H1 (cell line): ENCODE measurements at regions not wholly inside any gene's neighbourhood (a gene's known extent, or its start where the extent isn't known, plus 50 kb on each side); places are given as distances from the start of the nearest gene placed in this dataset.

Experiments used
- CHD2 ChIP-seq: IDR thresholded peaks from 2 replicates; pipeline ENCODE4 v1.6.1; 2012; ENCODE audit warnings: low read length, improper control_type of control experiment
- EGR1 ChIP-seq: IDR thresholded peaks from 2 replicates; pipeline ENCODE4 v1.6.1; 2011; ENCODE audit warnings: low read depth, low read length, borderline replicate concordance
- KDM1A ChIP-seq: fragments of 200-600, 300-600 bp; sonication (generic); IDR thresholded peaks from 2 replicates; pipeline ENCODE4 v1.7.1; 2016; ENCODE audit warnings: mild to moderate bottlenecking, low read length, borderline replicate concordance
- SP2 ChIP-seq: IDR thresholded peaks from 2 replicates; pipeline ENCODE4 v1.6.1; 2012; ENCODE audit warnings: mild to moderate bottlenecking, low read length, inconsistent platforms
- YY1 ChIP-seq: IDR thresholded peaks from 2 replicates; pipeline ENCODE4 v1.6.1; 2011; ENCODE audit warnings: low read depth, mild to moderate bottlenecking, low read length

- TF ChIP-seq CHD2 = no peak
- TF ChIP-seq EGR1 = no peak
- no peak for TF ChIP-seq SP2
- no peak for TF ChIP-seq YY1
- no peak for TF ChIP-seq KDM1A
Observed at GRCh38 chr1:88221411-88221810, 462.7 kb upstream of the PKN2 start (continued).
